Amygdala (tissue), 56 donors: ENCODE measurements at regions not wholly inside any gene's neighbourhood (a gene's known extent, or its start where the extent isn't known, plus 50 kb on each side); places are given as distances from the start of the nearest gene placed in this dataset.

Source experiments
- DNase-seq, 56 donors: peaks; one replicate each; lab custom pipeline; 2025; lab: John Stamatoyannopoulos, UW

DNA sequence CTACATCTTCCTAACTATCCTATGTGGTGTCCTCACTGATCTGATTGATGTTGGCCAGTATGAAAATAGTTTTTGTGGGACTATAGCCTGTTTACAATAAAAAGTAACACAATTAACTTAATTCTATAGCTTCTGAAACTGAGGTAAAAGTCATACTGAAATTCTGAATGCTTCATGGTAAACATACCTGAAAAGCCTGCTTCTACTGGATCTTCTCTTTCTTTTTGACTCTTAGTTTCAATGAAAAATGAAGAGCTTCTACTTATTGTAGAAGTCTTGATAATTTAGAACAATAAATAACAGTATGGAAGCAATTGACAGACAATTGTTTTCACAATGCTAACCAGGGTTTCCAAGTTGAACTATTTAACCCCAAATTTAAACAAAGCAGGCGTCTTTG is 383.9 kb upstream of the MMS22L start:
- no peak for DNase-seq

DNA sequence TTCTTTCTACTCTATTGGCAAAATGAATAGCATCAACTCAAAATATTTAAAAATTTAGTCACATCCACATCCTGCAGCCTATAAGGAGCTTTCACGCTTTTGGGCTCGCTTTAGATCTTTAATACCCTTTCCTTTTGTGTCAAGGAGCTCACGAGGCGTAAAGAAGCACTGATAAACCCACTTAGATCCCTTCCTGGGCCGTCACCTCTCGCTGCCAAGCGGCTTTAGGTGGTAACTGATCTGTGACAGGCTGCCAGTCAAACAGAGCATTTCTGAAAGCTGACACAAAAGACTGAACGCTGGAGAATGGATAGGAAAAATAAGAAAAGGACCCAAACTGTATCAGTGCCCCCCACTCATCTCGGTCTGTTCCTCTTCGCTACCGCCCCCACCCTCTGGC is 385.7 kb upstream of the MMS22L start:
- DNase-seq: peak in 17 of 56 donors; percentile 17 to 68 (median 46)

DNA sequence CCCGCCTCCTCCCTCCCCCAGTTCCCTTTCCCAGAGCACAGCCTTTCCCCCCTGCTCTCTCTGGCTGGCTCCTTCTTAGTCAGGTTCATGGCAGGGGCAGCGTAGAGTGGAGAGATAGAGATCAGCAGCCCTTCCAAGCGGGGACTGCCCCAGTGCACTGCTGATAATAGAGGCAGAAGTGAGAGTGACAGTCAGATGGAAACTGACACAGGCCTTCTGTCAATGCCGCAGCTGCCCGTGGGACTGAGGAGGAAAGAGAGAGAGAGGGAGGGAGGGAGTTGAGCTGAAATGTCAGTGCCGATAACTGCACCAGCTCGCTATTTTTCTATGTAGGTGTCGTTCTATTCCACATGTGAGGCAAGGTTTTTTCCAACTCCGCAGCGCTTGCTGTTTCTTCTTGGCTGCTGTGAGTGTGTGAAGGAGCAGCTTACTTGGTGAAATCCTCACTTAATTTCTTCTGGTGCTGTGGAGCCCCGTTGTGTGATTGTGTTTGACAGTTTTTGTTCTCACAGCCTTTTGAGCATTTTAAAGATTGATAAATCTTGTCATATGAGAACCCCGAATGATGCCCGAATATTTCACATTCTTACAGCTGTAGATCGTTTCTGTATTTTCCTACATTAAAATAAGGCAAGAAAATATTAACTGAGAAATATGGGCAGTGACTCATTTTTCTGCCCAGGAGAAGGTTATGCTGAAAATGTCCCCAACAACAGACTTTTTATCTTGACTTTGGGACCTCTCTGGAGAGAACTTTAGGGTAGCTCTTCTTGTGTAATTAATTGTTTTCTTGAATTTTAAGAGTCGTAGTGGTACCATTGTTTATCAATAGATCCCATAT is 386.4 kb upstream of the MMS22L start:
- DNase-seq: peak in 53 of 56 donors; percentile 2 to 81 (median 45)

DNA sequence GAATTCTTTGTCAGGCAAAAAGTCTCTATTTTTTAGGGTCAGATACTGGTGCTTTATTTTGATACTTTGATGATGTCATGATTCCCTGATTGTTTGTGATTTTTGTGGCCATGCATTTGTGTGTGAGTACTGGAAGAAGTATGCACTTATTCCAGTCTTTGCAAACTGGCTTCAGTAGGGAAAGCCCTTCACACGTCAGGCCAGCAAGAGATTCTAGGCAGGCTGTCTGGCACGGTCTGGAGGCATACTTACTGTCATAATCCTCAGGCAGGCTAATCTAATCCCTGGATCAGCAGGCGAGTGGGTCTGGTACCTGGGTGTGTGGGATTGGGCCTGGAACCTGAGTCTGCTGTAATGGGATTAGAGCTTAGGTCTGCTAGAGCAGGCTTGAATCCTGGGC is 391.8 kb upstream of the MMS22L start:
- no peak for DNase-seq

DNA sequence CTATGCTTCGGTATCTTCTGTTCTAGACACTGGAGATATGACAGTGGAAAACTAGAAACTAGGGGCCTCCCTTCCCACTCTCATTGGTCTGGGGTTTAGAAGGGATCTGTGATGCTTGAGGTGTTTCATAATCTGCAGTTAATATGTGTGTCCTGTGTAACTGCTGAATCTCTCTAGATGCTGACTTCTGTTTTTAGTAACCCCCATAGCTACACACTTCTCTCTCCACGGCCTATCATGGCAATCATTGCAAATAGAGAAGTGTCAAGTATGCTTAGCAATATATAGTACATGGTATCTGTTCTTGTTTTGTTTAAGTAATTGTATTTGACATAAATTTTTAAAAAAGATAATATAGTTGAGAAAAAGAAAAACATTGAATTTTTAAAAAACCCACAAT is 394.6 kb upstream of the MMS22L start:
- no peak for DNase-seq

DNA sequence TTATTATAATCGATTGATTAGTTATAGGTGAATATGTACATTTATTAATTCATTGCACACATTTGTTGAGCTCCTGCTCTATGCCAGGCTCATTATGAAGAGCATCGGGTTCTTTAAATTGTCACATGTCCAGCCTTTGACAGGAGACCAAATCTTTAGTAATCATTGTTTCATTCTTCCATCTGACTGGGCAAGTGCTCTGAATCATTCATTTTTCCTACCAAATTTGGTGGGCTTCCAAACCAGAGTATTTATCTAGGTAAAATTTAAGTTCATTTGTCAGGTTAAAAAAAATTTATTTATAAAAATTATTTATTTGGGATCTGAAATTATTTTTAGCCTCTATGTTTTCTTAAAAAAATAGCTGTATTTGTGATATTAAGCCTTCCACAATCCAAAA is 404.9 kb upstream of the MMS22L start:
- DNase-seq: no peak

DNA sequence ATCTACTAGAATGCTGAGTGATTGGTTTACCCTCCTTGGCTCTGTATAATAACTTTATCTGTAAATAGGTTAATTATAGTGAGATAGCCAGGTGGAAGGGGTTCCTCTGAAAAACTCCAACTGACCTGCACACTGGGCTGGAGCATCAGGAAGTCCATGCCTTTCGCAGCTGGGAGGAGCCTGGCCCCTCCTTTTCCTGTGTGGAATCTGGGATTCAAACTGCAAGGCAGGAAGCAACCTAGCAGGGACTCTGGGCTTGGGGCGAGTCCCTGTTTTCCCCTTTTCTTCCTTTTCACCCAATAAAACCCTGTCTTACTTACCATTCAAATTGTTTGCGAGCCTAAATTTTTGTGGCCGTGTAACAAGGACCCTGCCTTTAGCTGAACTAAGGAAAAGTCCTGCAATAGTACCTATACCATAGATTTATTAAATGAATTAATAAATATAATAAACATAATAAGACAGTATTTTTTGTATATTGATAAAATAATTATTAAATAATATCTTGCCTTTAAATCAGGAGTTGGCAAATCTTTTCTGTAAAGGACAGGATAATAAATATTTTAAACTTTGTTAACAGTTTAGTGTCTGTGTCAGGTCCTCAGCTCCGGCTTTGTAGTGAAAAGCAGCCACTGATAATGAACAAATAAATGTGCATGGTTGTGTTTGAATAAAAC is 406.2 kb upstream of the MMS22L start:
- no peak for DNase-seq

DNA sequence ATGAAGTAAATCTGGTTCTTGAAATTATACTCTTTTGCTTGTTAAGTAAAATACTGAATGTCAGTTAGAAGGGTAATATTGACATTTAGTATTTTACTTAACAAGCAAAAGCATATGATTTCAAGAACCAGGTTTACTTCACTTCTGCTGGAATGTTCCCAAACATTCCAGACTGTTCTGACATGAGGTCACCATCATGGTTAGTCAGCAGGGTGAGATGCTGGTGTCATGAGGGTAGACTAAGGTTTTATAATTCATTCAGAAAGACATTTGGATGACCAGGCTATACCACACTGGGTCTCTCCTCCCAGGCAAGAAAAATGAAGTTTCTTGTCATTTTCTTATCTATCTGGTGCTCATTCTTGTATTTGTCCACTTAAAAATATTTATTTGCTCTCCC is 414.4 kb upstream of the MMS22L start:
- no peak for DNase-seq

DNA sequence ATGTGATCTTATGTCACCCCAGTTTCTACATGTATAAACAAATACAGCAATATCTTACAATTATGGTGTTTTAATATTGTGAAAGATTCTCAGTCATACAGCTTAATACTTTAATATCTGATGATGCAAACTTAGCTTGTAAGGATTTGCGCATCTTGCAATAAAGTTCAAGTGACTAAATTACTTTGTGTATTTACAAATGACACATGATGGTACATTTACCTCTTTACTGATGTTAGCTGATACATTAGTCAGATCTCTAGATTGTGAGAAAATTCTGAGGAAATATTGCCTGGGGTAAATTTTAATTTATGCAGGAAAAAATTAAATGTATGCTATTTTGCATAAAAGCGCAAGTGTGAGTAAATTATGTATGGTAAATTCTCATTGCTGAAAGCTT is 418.8 kb upstream of the MMS22L start:
- DNase-seq: no peak

DNA sequence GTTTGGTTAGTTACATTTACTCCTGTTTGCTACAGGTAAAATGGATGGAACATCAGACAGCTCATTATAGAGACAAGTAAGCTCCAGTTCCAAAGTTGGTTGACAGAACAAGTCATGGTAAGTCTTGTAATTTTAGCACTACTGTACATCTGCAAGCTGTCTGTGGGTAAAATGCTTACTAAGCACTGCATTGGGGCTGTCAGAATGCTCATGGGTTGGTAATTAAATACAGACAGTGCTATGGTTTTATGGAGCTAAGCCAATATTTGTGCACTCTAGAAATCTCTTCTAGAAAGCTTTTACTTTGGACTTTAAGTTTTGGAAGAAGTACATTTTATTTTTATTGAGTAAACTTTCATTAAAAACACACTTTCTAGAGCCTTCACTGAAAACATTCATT is 419.2 kb upstream of the MMS22L start:
- no peak for DNase-seq

DNA sequence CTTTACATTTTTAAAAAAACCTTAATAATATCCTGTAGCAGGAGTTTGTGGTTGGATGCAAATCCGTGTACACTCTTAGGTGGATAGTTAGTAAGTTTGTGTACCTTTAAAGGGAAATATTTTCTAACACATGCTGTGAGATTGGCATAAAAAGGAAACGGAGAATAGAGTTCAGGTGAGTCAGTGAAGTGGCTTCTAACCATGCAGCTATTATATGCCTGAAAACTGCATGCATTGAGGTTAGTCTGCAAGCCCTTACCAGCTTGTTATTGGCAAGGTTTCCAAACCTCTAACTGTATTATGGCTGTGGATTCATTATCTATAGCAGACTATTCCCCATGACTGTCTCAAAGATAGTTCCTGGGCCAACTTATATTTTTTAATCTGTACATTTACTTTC is 420.6 kb upstream of the MMS22L start:
- no peak for DNase-seq

DNA sequence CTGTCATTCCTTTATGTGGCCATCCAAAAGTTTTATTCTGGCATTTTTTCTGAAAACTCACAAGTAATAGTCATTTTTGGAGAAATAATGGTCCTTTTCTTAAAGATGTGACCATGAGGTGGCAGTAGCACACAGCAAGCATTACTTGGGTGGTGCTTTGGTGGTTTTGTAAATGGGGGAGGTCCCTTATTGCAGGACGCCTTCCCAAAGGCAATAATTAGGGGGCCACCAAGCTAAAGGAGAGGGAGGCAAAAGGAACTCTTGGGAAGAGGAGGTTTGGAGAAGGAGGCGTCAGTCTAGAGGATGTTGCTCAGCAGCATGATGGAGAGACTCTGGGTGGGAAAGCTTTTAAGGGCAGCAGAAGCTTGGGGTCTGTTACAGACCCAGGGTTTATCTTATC is 422.6 kb upstream of the MMS22L start:
- DNase-seq: peak in 3 of 56 donors; percentile 6 to 13 (median 8)

DNA sequence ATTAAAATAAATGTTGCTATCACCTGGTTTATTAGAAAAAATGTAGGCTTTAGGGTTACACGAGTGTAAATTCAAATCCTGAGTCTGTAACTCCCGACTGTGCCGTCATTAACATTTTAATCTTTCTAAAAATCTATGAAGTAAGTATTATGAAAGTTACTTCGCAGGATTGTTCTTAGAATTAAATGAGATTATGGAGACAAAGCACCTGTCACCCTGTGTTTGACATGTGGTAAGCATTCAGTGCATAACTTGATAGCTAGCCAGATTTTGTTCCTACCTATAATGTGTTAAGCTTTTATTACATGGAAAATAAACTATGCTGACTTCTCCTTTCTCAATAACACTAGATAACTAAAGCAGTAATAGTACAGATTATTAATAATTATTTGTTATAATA is 429.7 kb upstream of the MMS22L start:
- DNase-seq: no peak

DNA sequence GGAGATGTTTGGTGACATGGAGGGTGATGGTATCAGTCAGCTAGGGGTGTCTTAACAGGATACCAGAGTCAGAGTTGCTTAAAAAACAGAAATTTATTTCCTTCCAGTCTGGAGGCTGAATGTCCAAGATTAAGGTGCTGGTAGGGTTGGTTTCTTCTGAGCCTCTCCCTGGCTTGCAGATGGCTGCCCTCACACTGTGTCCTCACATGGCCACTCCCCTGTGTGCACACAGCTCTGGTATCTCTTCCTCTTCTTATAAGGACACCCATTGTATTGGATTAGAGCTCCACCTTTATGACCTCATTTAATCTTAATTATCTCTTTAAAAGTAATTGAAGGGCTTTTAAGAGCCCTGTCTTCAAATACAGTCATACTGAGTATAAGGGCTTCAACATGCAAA is 431.8 kb upstream of the MMS22L start:
- DNase-seq: no peak

DNA sequence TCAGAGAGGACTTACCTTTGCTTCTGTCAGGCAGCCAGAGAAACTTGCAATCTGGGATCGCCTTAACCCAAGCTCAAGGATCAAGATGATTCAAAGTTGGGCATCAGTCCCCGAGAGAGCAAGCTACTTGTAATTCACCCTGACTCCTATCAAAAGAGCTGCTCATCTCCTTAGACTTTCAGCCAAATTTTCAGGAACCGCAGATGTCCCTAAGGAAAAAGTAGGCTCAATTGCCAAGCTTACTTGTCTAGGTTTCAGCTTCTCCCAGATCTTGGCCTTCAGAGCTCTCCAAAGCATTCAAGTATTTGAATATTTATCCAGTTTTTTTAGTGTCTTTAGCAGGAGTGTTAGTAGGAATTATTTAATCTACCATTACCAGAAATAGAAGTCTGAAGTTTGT is 434.1 kb upstream of the MMS22L start:
- DNase-seq: no peak

DNA sequence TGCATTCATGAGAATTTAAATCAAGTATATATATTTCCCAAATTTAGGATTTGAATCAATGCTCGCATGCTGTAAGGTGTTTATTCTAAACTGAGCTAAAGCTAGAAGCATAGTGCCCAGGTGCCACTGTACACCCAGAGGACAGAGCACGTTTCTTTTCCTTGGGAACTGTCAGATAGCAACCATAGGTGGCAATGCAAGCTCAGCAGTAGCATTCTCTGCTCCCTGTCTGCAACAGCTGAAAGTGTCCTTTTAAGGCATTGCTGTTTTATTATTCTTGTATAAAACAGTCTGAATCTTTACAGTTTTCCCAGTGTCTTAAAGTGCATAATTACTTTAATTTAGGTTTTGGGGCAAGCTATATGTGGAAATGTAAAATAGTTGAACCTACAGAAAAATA is 443.4 kb upstream of the MMS22L start:
- peak in 1 of 56 donors; percentile 2 for DNase-seq

DNA sequence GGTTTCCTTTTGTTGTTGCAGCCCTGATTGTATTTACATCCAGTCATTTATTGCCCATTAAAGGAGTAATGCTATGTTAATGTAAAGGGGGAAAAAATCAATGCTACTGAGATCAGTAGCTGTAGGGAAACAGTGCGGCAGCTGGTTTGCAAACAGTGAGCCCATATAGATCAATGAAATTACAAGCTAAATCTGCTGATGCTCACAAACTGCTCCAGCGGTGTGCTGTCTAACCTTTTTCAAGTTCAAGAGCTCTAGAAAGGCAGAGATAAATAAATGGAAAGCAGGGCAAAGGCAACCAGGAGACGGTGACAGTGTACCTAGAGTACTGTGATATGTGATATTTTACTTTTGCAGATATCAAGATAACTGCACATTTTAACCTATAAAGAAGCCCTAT is 449.0 kb upstream of the MMS22L start:
- DNase-seq: no peak

DNA sequence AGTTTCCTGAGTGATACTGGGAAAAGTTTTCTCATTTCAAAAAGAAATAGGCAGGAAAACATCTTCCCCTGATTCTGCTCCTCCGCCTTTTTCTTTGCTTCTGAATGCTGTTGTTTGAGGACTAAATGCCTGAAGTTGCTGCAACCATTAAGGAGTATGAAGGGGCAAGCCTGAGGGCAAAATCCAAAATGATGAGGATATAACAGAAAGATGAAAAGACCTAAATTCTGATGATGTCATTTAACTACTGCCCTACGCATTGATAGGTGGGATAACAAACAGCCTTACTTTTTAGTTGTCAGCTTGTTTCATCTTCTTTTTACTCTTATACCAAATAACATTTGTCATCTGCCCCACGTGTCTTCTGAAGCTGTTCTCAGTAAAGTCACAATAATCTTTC is 474.6 kb upstream of the MMS22L start:
- DNase-seq: no peak

DNA sequence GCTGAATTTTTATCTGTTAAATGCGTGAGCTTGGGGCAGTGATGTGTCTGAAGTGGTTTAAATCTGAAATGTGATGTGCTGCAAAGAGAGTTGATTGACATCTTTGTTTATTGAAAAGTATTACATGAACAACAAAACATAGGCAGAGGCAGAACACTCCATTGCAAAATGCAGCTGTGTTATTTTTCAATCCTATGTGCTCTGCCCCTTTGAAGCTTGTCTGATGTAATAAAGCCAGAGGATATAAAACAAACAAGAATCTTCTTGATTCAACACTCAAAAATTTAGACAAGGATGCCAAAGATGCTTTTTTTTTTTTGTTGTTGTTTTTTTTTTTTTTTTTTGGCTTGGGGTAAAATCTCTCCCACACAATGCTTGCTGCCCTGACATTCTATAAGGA is 482.4 kb upstream of the MMS22L start:
- DNase-seq: no peak

DNA sequence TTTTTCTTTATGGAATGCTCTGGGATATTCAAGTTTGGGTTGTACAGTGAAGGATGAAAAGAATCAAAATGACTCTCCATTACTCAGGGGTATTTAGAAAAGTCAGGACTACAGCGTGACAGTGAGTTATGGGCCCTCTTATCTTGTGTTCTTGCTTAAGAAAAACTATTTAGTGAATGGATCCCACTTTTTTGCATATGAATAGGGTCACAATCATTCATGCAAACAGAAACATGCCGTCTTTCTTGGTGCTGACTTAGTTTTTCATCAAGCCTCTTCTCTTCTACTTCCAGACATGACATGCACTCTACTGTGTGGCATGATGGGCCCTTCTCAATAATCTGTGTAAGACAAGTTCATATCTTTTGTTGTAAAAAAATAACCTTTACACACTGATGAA is 488.4 kb upstream of the MMS22L start:
- no peak for DNase-seq

DNA sequence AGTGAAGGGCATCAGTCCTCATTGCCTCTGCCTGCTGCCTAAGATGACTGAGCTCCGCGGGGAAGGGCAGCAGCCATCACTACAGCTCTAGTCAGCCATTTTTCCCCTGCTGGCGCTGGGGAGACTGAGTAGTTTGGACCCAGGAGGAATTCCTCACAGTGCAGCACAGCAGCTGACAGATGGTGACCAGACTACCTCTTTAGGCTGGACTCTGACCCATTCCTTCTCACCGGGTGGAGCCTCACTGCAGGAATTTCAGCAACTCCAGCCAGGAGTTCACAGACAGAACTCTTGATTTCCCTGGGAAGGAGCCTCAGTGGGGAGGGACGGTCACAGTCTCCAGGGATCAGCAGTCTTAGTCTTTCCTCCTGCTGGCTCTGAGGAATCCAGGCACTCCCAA is 492.0 kb upstream of the MMS22L start:
- no peak for DNase-seq

DNA sequence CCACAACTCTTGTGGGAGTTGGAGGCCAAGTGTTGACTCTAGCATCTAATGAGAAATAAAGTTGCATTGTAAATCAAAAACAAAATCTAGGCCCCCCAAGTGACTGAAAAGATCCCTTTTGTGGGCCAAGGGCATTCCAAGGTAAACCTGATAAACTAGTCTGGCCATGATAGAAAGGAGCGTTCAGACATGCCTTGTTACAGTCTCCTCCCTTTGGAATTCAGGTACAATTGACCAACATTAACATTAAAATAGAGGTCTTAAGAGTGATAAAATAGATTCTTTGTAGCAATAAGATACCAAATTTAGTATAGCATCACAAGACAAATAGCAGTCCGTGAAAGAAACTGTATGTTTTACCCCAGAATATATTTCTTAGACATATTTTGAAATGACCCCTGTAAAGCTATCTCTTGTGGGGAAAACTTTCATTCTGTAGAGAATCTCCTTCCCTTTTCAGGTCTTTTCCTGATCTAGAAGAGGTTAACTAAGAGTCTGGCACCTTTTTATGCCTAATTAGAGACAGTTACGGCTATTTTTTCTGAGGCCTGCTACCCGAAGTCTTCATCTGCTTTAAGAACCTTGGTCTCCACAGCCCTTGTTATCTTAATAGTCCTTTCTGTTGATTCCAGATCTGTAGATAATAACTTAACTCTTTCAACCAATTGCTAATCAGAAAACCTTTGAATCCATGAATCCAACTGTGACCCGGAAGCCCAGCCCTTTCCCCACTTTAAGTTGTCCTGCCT is 495.4 kb upstream of the MMS22L start:
- DNase-seq: no peak
